Daoy (cell line): ENCODE measurements at regions not wholly inside any gene's neighbourhood (a gene's known extent, or its start where the extent isn't known, plus 50 kb on each side); places are given as distances from the start of the nearest gene placed in this dataset.

ENCODE experiments used
- DNase-seq: peaks from one replicate; pipeline ENCODE4 v3.0.0-alpha.2; 2015; ENCODE audit warnings: low read depth

GRCh38 chr3:193960487-193961274 lies 175.3 kb upstream of the HES1 start:
- peak; percentile 69 for DNase-seq

GRCh38 chr3:193962986-193963685 lies 172.8 kb upstream of the HES1 start:
- no peak for DNase-seq

GRCh38 chr3:193963808-193964516 lies 172.0 kb upstream of the HES1 start:
- DNase-seq: no peak

GRCh38 chr3:193964517-193964880 lies 171.4 kb upstream of the HES1 start:
- DNase-seq: no peak

GRCh38 chr3:193968380-193968974 lies 167.5 kb upstream of the HES1 start:
- DNase-seq: no peak

GRCh38 chr3:193970131-193970772 lies 165.7 kb upstream of the HES1 start:
- DNase-seq: peak; percentile 65

- peak; percentile 58 for DNase-seq
Measured at GRCh38 chr3:193970773-193971206, 165.2 kb upstream of the HES1 start.

GRCh38 chr3:193971261-193971751 lies 164.6 kb upstream of the HES1 start:
- DNase-seq: peak; percentile 82

- no peak for DNase-seq
Measured at GRCh38 chr3:193971966-193972365, 164.0 kb upstream of the HES1 start.

GRCh38 chr3:193972832-193973231 lies 163.1 kb upstream of the HES1 start:
- DNase-seq: peak; percentile 86

- DNase-seq: peak; percentile 91
Measured at GRCh38 chr3:193974191-193974652, 161.7 kb upstream of the HES1 start.

- peak; percentile 32 for DNase-seq
Measured at GRCh38 chr3:193974671-193975535, 161.0 kb upstream of the HES1 start.

- no peak for DNase-seq
Measured at GRCh38 chr3:193977622-193978021, 158.3 kb upstream of the HES1 start.

GRCh38 chr3:193978030-193978429 lies 157.9 kb upstream of the HES1 start:
- no peak for DNase-seq

- no peak for DNase-seq
Measured at GRCh38 chr3:193978486-193978885, 157.5 kb upstream of the HES1 start.

- DNase-seq: no peak
Measured at GRCh38 chr3:193980326-193980725, 155.6 kb upstream of the HES1 start.

- no peak for DNase-seq
Measured at GRCh38 chr3:193980905-193981304, 155.0 kb upstream of the HES1 start.

GRCh38 chr3:193981504-193981903 lies 154.4 kb upstream of the HES1 start:
- DNase-seq: no peak

GRCh38 chr3:193982258-193982659 lies 153.7 kb upstream of the HES1 start:
- DNase-seq: peak; percentile 81
